KMS-11 (cell line): ENCODE measurements at regions not wholly inside any gene's neighbourhood (a gene's known extent, or its start where the extent isn't known, plus 50 kb on each side); places are given as distances from the start of the nearest gene placed in this dataset.

Experiments
- H2AFZ ChIP-seq: fragments of 200-600 bp; sonication (generic); 2 replicates; pipeline ENCODE4 v1.6.1; 2016; ENCODE audit warnings: antibody characterized with exemption, mixed run types, low read depth
- H3K27ac ChIP-seq: fragments of 200-600 bp; sonication (generic); 2 replicates; pipeline ENCODE4 v1.6.1; 2016; ENCODE audit warnings: mild to moderate bottlenecking, mixed run types
- H3K27me3 ChIP-seq: fragments of 200-600 bp; sonication (generic); 2 replicates; pipeline ENCODE4 v1.6.1; 2017; ENCODE audit warnings: mild to moderate bottlenecking, low read depth, mixed run types, moderate library complexity; ENCODE audit not compliant: insufficient read depth
- H3K36me3 ChIP-seq: fragments of 200-600 bp; sonication (generic); 2 replicates; pipeline ENCODE4 v1.6.1; 2017; ENCODE audit warnings: mild to moderate bottlenecking, mixed run types; ENCODE audit not compliant: insufficient read depth
- H3K4me1 ChIP-seq: fragments of 200-600 bp; sonication (generic); 2 replicates; pipeline ENCODE4 v1.6.1; 2016; ENCODE audit warnings: mild to moderate bottlenecking, low read depth, mixed run types; ENCODE audit not compliant: poor library complexity, severe bottlenecking
- H3K4me2 ChIP-seq: fragments of 200-600 bp; sonication (generic); 2 replicates; pipeline ENCODE4 v1.7.0; 2016; ENCODE audit warnings: mild to moderate bottlenecking, mixed run types
- H3K4me3 ChIP-seq: fragments of 200-600 bp; sonication (generic); IDR thresholded peaks from 2 replicates; pipeline ENCODE4 v1.6.1; 2017; ENCODE audit warnings: low read depth, low read length, mixed read lengths; ENCODE audit not compliant: insufficient read depth
- H3K79me2 ChIP-seq: fragments of 200-600 bp; sonication (generic); 2 replicates; pipeline ENCODE4 v1.6.1; 2016; ENCODE audit warnings: low read depth, mixed run types; ENCODE audit not compliant: insufficient read depth
- H3K9ac ChIP-seq: fragments of 200-600 bp; sonication (generic); 2 replicates; pipeline ENCODE4 v1.6.1; 2016; ENCODE audit warnings: mild to moderate bottlenecking, mixed run types
- H4K20me1 ChIP-seq: fragments of 200-600 bp; sonication (generic); 2 replicates; pipeline ENCODE4 v1.6.1; 2016; ENCODE audit warnings: mild to moderate bottlenecking, mixed run types; ENCODE audit not compliant: insufficient read depth
- CTCF ChIP-seq: fragments of 200-600 bp; sonication (generic); conservative IDR thresholded peaks from 2 replicates; pipeline ENCODE4 v1.6.1; 2017; ENCODE audit warnings: low read depth, mild to moderate bottlenecking, antibody characterized with exemption, low read length, moderate library complexity, mixed read lengths

DNA sequence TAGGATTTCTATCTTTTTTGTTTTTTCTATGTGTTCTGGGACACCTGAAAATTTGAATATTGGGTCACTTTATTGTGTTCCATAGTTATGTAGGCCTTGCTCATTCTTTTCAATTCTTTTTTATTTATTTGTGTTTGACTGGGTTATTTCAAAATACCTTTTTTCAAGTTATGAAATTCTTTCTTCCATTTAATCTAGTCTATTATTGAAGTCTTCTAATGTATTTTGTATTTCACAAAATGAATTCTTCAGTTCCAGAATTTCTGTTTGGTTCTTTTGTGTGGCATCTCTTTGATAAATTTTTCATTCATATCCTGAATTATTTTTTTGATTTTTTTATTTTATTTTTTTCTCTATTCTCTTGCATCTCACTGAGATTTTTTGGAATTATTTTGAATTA, 628.8 kb downstream of the NR2F1-AS1 start:
- no peak overlapping the region for H3K4me2 ChIP-seq
- TF ChIP-seq CTCF = no peak
- H4K20me1 ChIP-seq = no peaks in the 10 kb centered on the region
- no peaks in the 10 kb centered on the region for H3K4me1 ChIP-seq
- H3K27me3 ChIP-seq = no peaks in the 10 kb centered on the region
- H3K36me3 ChIP-seq = no peaks in the 10 kb centered on the region
- H3K4me3 ChIP-seq = no peak overlapping the region
- no peaks in the 10 kb centered on the region for H3K79me2 ChIP-seq
- H2AFZ ChIP-seq = no peak overlapping the region
- H3K27ac ChIP-seq = no peak overlapping the region
- H3K9ac ChIP-seq = no peak overlapping the region

DNA sequence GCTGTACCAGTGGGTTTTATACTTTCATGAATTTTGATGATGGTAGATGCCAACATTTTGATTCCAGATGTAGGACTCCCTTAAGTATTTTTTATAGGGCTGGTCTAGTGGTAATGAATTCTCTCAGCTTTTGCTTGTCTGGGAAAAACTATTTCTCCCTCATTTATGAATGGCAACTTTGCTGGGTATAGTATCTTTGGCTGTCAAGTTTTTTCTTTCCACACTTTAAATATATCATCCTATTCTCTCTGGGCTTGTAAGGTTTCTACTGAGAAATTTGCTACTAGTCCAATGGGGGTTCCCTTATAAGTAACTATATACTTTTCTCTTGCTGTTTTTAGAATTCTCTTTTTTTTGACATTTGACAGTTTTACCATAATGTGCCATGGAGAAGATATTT, 629.3 kb downstream of the NR2F1-AS1 start:
- no peak for TF ChIP-seq CTCF
- H4K20me1 ChIP-seq = no peaks in the 10 kb centered on the region
- no peaks in the 10 kb centered on the region for H3K36me3 ChIP-seq
- no peak overlapping the region for H2AFZ ChIP-seq
- H3K27me3 ChIP-seq = no peaks in the 10 kb centered on the region
- no peak overlapping the region for H3K4me3 ChIP-seq
- no peaks in the 10 kb centered on the region for H3K4me1 ChIP-seq
- H3K9ac ChIP-seq = no peak overlapping the region
- H3K4me2 ChIP-seq = no peak overlapping the region
- no peaks in the 10 kb centered on the region for H3K79me2 ChIP-seq
- H3K27ac ChIP-seq = no peak overlapping the region

- no peak overlapping the region for H3K4me2 ChIP-seq
- no peak overlapping the region for H3K9ac ChIP-seq
- H3K4me3 ChIP-seq = no peak overlapping the region
- TF ChIP-seq CTCF = no peak
- H3K27me3 ChIP-seq = no peaks in the 10 kb centered on the region
- H3K27ac ChIP-seq = no peak overlapping the region
- H3K4me1 ChIP-seq = no peaks in the 10 kb centered on the region
- no peaks in the 10 kb centered on the region for H4K20me1 ChIP-seq
- no peaks in the 10 kb centered on the region for H3K36me3 ChIP-seq
- no peak overlapping the region for H2AFZ ChIP-seq
- H3K79me2 ChIP-seq = no peaks in the 10 kb centered on the region
Measured at GRCh38 chr5:92946546-92946945, 634.5 kb downstream of the NR2F1-AS1 start.

GRCh38 chr5:92945605-92946097, 635.4 kb downstream of the NR2F1-AS1 start:
- Histone ChIP-seq H3K27ac (no peak overlapping the region), H2AFZ (no peak overlapping the region), H4K20me1 (no peaks in the 10 kb centered on the region), H3K27me3 (no peaks in the 10 kb centered on the region), H3K36me3 (no peaks in the 10 kb centered on the region), H3K9ac (no peak overlapping the region), H3K4me2 (no peak overlapping the region), H3K4me3 (no peak overlapping the region), H3K4me1 (no peaks in the 10 kb centered on the region), H3K79me2 (no peaks in the 10 kb centered on the region)
- no peak for TF ChIP-seq CTCF
